ENCODE measurements at regions not wholly inside any gene's neighbourhood (a gene's known extent, or its start where the extent isn't known, plus 50 kb on each side); places are given as distances from the start of the nearest gene placed in this dataset.

- no peak for DNase-seq (ENCODE audit: low spot score)
Measured at GRCh38 chr9:693201-694091, 148.1 kb upstream of the DMRT1 start.

GRCh38 chr9:694092-694402 is 147.4 kb upstream of the DMRT1 start:
- no peak for DNase-seq (ENCODE audit: low spot score)

- peak; percentile 48 for DNase-seq (ENCODE audit: low spot score)
Measured at GRCh38 chr9:694403-695154, 146.9 kb upstream of the DMRT1 start.

GRCh38 chr9:695252-695651 is 146.2 kb upstream of the DMRT1 start:
- no peak for DNase-seq (ENCODE audit: low spot score)

- no peak for DNase-seq (ENCODE audit: low spot score)
Measured at GRCh38 chr9:696332-697323, 144.9 kb upstream of the DMRT1 start.

- no peak for DNase-seq (ENCODE audit: low spot score)
Measured at GRCh38 chr9:698276-698675, 143.2 kb upstream of the DMRT1 start.

- DNase-seq (ENCODE audit: low spot score), result no peak
Measured at GRCh38 chr9:698954-699353, 142.5 kb upstream of the DMRT1 start.

- DNase-seq (ENCODE audit: low spot score), result no peak
Measured at GRCh38 chr9:699396-699795, 142.1 kb upstream of the DMRT1 start.

GRCh38 chr9:700365-701282 is 140.9 kb upstream of the DMRT1 start:
- no peak for DNase-seq (ENCODE audit: low spot score)

GRCh38 chr9:703392-703791 is 138.1 kb upstream of the DMRT1 start:
- DNase-seq (ENCODE audit: low spot score), result no peak

GRCh38 chr9:706073-706472 is 135.4 kb upstream of the DMRT1 start:
- no peak for DNase-seq (ENCODE audit: low spot score)

GRCh38 chr9:706606-707459 is 134.7 kb upstream of the DMRT1 start:
- peak; percentile 76 for DNase-seq (ENCODE audit: low spot score)

GRCh38 chr9:708182-708550 is 133.3 kb upstream of the DMRT1 start:
- no peak for DNase-seq (ENCODE audit: low spot score)

GRCh38 chr9:708551-709432 is 132.7 kb upstream of the DMRT1 start:
- no peak for DNase-seq (ENCODE audit: low spot score)

- DNase-seq (ENCODE audit: low spot score), result no peak
Measured at GRCh38 chr9:710951-711745, 130.3 kb upstream of the DMRT1 start.

GRCh38 chr9:711761-712553 is 129.5 kb upstream of the DMRT1 start:
- DNase-seq (ENCODE audit: low spot score), result no peak

- DNase-seq (ENCODE audit: low spot score), result no peak
Measured at GRCh38 chr9:712643-713042, 128.9 kb upstream of the DMRT1 start.

- DNase-seq (ENCODE audit: low spot score), result no peak
Measured at GRCh38 chr9:713091-713490, 128.4 kb upstream of the DMRT1 start.

Data from COLO829 (cell line).